Fibroblast of the aortic adventitia (primary cell): ENCODE measurements at regions not wholly inside any gene's neighbourhood (a gene's known extent, or its start where the extent isn't known, plus 50 kb on each side); places are given as distances from the start of the nearest gene placed in this dataset.

ENCODE experiments used
- DNase-seq: peaks from one replicate; pipeline ENCODE4 v3.0.0-alpha.2; 2010; ENCODE audit warnings: low read depth
- H3K4me3 ChIP-seq: 2 replicates; pipeline ENCODE4 v1.5.1; 2011; ENCODE audit warnings: low read depth, mild to moderate bottlenecking, control low read depth, low read length, moderate library complexity
- TF ChIP-seq, protein P1 (sequence below): IDR thresholded peaks from 2 replicates; pipeline ENCODE4 v1.5.1; 2011; ENCODE audit warnings: mild to moderate bottlenecking, low read length, control low read depth, inconsistent platforms; ENCODE audit not compliant: insufficient read depth

DNA sequence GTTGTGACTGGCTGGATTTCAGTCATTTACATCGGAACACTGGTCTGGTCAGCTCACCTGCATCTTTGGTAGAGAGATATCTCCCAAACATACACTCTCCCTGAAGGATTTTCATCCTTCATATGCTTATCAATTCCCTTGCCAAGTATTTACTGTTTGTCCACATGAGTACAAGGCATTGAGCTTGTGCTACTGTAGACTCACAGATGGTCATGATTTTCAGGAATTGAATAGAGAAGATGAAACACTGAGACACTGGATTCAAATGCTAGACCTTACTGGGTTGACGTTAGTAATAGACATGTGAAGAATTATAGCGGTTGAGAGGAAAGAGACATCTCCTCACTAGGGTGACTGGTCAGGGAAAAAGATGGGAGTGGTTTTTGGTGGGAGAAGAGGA lies 62.9 kb upstream of the ABL1 start:
- no peak overlapping the region for H3K4me3 ChIP-seq
- TF ChIP-seq, protein P1, sequence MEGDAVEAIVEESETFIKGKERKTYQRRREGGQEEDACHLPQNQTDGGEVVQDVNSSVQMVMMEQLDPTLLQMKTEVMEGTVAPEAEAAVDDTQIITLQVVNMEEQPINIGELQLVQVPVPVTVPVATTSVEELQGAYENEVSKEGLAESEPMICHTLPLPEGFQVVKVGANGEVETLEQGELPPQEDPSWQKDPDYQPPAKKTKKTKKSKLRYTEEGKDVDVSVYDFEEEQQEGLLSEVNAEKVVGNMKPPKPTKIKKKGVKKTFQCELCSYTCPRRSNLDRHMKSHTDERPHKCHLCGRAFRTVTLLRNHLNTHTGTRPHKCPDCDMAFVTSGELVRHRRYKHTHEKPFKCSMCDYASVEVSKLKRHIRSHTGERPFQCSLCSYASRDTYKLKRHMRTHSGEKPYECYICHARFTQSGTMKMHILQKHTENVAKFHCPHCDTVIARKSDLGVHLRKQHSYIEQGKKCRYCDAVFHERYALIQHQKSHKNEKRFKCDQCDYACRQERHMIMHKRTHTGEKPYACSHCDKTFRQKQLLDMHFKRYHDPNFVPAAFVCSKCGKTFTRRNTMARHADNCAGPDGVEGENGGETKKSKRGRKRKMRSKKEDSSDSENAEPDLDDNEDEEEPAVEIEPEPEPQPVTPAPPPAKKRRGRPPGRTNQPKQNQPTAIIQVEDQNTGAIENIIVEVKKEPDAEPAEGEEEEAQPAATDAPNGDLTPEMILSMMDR = no peak
- no peak for DNase-seq

DNA sequence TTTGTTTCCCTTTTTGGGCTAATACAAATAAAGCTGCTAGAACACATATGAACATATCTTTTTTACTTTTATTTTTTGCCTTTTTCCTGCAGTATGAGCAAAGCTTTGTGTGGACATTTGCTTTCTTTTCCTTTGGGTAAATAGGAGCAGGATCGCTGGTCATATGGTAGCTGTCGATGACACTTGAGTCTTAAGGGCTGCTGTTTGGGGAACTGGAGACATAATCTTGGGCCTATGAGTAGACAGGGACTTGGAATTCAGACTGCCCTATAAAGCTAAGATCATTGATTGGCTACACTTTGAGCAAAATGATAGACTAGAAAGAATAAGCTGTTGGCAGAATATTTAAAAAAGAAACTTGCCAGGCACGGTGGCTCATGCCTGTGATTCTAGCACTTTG lies 60.9 kb upstream of the ABL1 start:
- no peak overlapping the region for H3K4me3 ChIP-seq
- TF ChIP-seq, protein P1 = no peak
- DNase-seq = no peak

GRCh38 chr9:130775336-130775991 lies 59.6 kb upstream of the ABL1 start:
- no peak for DNase-seq
- TF ChIP-seq, protein P1 = no peak
- H3K4me3 ChIP-seq = no peak overlapping the region

DNA sequence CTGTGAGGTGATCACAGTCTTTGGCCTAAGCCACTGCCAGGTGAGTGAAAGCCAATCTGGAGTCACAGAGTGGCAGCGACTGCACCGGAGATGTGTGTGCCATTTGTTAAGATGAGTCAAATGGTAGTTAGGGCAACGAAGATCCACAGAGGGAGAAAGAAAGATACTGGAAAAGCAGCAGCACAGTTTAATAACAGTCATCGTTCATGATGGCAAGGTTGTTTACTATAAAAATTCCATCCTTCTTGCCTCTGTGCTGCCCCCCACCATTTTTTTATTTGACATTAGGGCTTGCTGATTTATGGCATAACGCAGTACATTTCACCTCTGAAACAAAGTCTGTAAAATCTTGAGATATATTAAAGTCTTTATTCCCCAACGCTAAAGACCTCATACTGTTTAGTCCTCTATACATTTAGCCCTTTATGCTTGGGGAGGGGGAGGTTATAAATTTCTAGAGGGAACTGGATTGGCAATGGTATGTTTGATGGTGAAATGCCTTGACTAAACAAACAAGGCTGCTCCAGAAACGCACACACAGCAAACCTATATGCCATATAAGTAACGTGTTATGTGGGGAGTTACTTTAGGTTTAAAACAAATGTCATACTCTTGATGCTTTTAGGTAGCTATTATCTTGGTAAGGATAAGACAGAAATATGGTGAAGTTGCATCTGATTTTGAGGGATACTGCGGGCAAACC lies 55.8 kb upstream of the ABL1 start:
- peak; percentile 66 for DNase-seq
- TF ChIP-seq, protein P1 = no peak
- H3K4me3 ChIP-seq = no peak overlapping the region

GRCh38 chr9:130780415-130780814 lies 54.6 kb upstream of the ABL1 start:
- peak overlapping the region; percentile 64 for H3K4me3 ChIP-seq
- DNase-seq = no peak
- TF ChIP-seq, protein P1 = no peak

DNA sequence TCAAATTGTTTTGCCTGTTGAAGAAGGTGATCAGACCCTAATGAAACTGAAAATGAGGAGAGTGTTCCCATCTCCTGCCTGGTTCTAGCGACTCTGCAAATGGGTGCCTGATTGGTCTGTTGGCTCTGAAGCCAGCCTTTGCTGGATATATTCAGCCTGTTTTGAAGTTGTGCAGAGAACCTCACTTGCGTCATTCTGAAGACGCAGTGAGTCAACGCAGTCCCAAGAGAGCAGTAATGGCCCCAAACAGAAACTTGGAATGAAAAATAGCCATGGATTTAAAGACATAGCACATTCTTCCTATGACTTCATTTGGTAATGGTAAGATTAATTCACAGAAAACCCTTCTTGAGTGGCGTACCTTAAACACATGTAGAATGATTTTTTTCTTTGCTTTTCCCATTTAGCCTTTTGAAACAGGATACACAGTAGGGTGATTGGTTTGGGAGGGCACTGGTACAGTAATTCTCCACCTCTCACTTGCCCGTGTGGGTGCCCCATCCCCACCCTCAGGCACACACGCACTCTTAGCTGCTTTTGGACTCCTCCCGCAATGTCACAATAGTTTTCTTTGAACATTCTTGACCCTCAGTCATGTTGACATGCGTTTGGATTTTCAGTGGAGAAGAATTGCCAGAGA lies 54.1 kb upstream of the ABL1 start:
- DNase-seq = peak; percentile 100
- peak overlapping the region; percentile 64 for H3K4me3 ChIP-seq
- TF ChIP-seq, protein P1 = no peak
